HG03558 (cell line): ENCODE measurements at regions not wholly inside any gene's neighbourhood (a gene's known extent, or its start where the extent isn't known, plus 50 kb on each side); places are given as distances from the start of the nearest gene placed in this dataset.

Source experiments
- ATAC-seq: cut with Tn5 transposase; IDR thresholded peaks from one replicate; pipeline ENCODE4 v1.9.1; 2021; ENCODE audit warnings: moderate number of reproducible peaks; ENCODE audit not compliant: unreplicated experiment; ENCODE audit errors: extremely low read depth

DNA sequence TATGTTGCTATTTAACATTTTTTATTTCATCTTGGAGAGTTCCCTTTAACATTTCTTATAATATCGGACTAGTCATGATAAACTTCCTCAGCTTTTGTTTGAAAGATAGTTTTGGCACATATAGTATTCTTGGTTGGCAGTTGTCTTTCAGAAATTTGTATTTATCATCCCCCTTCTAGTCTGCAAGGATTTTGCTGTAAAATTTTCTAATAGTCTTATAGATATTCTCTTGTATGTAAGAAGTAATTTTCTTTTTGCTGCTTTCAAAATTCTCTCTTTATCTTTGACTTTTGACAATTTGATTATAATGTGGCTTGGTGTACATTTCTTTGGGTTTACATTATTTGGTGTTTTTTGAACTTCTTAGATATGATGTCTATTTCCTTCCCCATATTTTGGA lies 116.0 kb upstream of the AVPR1A start:
- no peak for ATAC-seq

DNA sequence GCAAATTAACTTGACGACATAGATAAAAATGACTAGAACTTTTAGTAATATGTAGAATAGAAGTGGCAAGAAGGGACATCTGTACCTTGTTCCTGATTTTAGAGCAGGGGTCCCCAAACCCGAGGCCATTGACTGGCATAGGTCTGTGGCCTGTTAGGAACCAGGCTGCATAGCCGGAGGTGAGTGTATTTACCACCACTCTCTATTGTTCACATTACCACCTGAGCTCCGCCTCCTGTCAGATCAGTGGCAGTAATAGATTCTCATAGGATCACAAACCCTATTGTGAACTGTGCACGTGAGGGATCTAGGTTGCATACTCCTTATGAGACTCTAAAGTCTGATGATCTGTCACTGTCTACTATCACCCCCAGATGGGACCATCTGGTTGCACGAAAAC lies 113.6 kb upstream of the AVPR1A start:
- no peak for ATAC-seq

DNA sequence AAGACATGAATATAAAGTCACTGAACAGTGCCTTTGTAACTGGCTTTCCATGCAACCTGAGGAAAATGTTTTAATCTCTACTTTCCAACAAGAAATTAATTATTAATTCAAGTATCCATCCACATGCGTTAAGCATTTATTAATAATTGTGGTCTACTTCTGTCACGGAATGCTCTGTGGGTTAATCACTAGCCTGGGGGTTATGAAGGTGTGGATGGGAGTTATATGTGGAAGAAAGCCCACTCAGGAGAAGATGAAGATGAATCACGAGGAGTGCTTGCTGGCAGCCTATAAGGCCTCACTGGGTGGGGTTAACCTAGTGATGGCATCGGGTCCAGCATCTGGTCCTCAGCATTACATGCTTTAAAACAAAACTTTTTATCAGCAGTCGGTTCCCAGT lies 99.5 kb upstream of the AVPR1A start:
- ATAC-seq: no peak

DNA sequence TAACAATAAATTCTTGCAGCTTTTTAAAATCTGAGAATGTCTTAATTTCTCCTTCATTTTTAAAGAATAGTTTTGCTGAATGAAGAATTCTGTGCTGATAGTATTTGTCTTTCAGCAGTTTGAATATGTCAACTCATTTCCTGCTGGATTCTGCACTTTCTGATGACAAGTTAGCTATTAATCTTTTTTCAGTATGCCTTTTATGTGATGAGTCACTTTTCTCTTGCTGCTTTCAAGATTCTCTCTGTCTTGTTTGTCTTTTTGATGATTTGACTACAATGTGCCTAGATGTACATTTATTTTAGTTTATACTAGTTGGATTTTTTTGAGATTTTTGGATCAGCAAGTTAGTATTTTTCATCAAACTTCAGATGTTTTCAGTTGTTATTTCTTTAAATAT lies 87.9 kb upstream of the AVPR1A start:
- no peak for ATAC-seq

DNA sequence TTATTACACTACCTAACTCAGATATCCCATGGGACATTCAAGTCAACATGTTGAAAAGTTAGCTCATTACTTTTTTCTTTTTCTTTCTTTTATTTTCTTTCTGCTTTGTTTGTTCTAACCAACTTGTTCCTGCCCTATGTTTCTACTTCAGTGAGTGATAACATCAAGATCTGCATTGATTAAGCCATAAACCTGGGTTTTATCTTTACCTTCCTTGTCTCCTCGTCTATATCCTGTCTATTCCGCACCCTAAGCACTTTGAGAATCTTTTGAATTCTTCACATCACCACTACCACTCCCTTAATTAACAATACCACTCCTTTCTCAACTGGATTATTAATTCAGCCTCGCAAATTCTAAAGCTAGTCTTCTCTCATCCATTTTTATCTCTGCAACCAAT lies 81.9 kb upstream of the AVPR1A start:
- no peak for ATAC-seq

DNA sequence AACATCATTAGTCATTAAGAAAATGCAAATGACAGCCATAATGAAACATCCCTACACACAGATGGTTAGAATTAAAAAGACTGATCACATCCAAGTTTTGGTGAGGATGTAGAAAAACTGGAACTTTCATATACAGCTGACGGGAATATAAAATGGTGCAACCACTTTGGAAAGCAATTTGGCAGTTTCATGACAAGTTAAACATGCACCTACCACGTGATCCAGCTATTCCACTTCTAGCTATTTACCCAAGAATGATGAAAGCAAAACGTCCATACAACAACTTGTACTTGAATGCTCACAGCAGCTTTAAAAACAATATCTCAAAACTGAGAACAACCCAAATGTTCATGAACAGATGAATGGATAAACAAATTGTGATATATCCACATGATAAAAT lies 77.9 kb upstream of the AVPR1A start:
- ATAC-seq: no peak

DNA sequence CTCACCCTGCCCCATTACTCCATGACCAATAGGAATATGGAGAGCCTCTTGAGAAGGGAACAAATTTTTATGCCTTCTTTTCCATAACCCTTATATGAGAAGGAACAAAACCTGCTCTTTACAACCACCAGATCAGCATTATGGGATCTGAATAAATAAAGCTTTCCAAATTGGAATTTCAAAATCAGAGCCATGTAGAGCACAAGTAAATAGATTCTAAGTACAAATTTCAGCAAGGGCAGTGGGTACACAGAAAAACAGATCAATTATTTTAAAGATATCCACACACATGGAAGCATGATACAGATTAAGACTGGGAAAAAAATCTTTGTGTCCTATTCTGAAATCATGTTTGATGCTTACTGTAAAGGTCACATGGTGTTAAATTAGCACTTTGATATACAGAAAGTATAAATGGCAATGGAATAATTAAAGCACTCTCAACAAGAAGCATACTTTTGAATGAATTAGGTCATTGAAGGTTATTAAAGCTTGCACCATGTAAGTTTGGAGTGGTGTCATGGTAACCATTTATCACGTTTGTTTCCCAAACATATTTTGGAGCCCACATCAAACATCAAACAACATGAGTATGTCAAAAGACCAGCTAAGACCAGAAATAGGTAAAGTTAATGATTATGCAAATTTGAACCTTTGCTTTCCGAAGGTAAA lies 75.9 kb upstream of the AVPR1A start:
- ATAC-seq: no peak

DNA sequence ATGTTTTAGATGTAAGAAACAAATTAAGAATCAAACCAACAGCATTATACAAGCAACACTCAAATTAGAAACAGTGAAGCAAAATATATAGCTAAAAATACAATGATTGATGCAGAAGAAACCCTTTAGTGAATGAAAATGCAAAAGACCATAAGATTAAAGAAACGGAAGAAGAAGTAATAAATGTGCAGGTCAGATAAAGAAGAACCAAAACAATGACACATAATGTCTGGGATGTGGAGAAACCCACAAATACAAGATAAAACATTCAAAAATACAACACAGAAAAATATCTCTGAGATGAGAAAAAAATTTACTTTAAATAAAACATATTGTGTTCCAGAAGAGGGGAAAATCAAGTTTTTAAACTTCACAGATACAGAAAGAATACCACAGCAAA lies 73.4 kb upstream of the AVPR1A start:
- no peak for ATAC-seq

DNA sequence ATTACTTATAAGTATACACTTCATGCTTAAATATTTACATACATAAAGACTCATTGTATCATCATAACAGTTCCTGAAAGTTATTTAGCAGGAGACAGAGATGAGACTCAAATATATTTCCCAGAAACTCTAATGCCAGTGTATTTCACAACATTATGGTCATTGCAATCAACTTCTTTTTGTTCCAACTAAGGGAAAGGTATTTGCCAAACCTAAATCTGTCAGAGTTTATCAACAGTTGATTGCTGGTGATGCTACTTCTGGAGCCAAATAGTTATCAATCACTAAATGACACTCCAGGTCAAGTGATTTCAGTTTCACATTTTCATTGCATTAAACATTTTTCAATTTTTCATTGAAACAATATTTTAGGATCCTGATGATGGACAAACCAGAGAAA lies 72.1 kb upstream of the AVPR1A start:
- no peak for ATAC-seq

DNA sequence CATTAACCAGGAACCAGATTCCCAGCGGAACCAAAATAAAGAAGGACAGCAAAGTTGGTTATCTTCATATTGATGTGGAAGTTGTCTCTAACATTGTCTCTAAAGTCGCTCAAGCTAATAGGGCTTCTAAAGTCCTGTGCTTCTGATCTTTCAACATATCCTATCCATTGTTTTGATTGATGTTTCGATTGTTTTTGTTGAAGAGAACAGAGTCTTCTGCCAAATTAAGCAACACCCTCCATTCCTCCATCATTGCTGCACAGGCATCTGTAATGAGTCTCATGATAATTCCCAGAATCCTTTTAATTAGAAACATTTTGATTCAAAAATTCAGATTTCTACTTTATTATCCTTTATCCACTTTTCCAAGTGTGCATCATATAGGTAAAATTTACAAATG lies 71.6 kb upstream of the AVPR1A start:
- no peak for ATAC-seq

DNA sequence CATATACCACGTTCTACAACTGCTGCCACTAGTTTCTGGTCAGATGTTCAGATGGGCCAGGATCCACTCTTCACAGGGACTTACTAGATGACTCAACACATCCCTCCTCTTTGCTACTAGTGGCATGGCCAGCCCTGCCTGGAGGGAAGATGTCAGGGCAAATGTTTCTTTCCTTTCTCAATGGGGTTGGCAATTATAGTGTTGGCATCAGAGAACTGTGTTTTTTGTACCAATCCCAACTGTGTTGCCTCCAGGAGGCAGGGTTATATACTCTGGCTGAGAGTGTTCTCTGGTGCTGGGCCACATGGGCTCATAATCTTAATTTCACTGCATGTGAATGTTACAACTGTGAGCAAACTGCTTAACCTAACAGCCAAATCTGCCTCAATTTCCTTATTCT lies 69.9 kb upstream of the AVPR1A start:
- ATAC-seq: no peak

DNA sequence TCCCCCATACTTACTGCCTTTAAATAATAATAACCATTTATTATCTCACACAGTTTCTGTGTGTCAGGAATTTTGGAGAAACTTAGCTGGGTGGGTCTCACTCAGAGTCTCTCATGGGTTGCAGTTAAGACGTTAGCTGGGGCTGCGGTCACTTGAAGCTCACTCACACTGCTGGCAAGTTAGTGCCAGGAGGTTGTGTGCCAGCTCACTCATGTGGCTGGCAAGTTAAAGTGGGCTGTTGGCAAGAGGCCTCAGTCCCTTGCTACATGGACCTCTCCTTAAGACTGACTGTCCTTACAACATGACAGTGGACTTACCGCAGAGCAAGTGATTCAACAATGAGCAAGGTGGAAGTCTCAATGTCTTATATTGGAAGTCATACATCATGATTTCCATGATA lies 61.3 kb upstream of the AVPR1A start:
- ATAC-seq: no peak

DNA sequence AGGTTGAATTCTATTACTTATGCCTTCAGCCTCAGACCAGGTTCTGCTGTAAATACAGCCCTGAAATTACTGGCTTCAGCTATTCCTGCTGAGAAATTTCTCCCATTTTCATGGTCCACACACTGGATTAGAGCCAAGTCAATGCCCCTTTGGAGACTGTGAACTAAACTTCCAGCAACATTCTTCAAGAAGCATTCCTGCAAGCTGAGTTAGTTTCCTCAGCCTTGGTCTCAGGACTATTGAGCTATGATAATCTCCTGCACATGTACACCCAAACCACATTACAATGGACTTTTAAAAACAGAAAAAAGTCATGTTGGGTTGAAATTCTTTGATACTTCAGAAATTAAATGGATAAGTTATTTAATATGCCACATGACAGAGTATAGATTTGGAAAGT lies 58.0 kb upstream of the AVPR1A start:
- no peak for ATAC-seq

DNA sequence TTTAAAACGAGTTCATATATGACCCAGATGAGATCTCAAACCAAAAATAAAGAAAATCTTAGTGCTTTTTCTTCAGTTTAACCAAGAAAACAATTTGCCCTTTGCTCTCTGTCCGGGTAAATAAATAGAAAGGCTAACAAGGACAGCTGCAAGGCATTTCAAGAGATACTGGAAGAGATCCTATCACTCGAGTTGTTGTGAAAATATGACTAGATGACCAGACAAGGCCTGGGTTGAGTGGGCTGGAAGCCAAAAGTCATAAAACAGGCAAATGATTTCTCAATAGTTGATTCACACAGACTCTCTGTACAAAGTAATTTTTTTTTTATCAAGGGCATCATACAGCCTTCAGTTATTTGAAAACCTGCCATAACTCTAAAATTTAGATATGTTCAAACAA lies 55.9 kb upstream of the AVPR1A start:
- no peak for ATAC-seq

DNA sequence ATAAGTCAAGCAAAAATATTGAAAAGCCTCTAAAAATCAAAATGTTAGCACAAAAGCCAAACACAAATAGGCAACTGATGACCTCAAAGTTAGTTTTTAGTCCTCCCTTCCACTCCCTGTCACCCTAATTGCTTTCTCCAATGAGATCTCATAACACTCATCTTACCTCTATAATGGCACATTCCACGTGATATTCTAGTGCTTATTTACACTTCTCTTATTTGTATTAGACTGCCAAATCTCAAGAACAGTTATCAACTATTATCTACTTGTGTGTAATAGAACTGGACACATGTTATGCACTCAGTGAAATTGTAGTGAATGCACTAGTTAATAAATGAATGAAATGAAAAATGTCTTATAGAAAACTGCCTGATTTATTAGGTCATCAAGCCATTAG lies 55.5 kb upstream of the AVPR1A start:
- ATAC-seq: no peak
